Activated CD4-positive, CD25-positive, alpha-beta regulatory T cell treated with anti-CD3 and anti-CD28 coated beads, Interleukin-2, amount 50 U/mL, for 72 hours (primary cell): ENCODE measurements at regions not wholly inside any gene's neighbourhood (a gene's known extent, or its start where the extent isn't known, plus 50 kb on each side); places are given as distances from the start of the nearest gene placed in this dataset.

Experiments
- DNase-seq: peaks from one replicate; pipeline ENCODE4 v3.0.0; 2021

DNA sequence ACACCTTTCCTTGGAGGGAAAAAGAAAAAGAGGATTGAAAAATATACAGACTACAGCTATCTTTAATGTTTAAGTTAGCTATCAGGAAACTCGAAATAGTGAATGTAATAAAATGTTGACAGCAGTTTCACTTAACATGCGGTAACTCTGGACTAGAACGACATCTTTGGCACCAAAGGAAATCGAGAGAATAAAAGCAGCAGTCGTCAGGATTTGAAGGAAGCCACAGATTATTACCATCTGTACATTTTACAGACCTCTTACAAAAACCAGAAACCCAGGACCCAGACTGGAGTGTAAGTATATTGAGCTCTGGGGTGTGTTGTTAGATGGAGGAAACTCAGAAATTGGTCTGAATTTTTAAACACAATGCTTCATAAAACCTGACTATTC lies 51.6 kb upstream of the STOX2 start:
- no peak for DNase-seq
